ENCODE measurements at regions not wholly inside any gene's neighbourhood (a gene's known extent, or its start where the extent isn't known, plus 50 kb on each side); places are given as distances from the start of the nearest gene placed in this dataset.

GRCh38 chr6:95208621-95209020, 368.7 kb upstream of the MANEA start:
- H3K9ac ChIP-seq (ENCODE audit: low read depth, low read length) = no peak overlapping the region
- no peaks in the 10 kb centered on the region for H3K4me1 ChIP-seq (ENCODE audit: insufficient read depth, low read length)
- 79% methylated on average over 2 of the region's 2 CpGs for WGBS
- no peak overlapping the region for H3K27ac ChIP-seq (ENCODE audit: low read depth, low read length)
- H3K27me3 ChIP-seq (ENCODE audit: insufficient read depth, low read length) = no peaks in the 10 kb centered on the region
- H3K36me3 ChIP-seq (ENCODE audit: insufficient read depth, low read length) = no peaks in the 10 kb centered on the region
- H3K9me3 ChIP-seq (ENCODE audit: insufficient read depth, low read depth, low read length) = no peaks in the 10 kb centered on the region
- no peak overlapping the region for H3K4me3 ChIP-seq (ENCODE audit: low read length)

DNA sequence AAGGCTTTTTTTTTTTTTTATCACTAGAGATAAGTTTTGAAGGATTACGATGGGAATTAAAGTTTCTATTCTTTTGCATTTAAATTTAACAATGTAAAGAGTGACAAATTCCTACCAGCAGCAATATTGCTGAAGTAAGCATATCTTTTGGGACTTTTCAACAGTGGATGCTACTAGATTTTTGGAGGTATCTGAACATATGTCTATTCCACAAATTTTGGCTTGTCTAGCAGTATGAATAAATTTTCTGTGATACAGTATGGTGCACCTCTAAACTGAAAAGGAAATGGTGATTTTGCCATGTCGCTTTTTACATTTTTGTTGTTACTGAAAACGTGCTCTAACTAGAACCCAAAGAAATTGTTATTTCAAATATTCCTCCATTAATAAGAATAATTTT, 368.3 kb upstream of the MANEA start:
- H3K4me3 ChIP-seq (ENCODE audit: low read length) = no peak overlapping the region
- H3K36me3 ChIP-seq (ENCODE audit: insufficient read depth, low read length) = no peaks in the 10 kb centered on the region
- no peak overlapping the region for H3K9ac ChIP-seq (ENCODE audit: low read depth, low read length)
- WGBS = 80% methylated on average over 2 of the region's 3 CpGs
- no peak overlapping the region for H3K27ac ChIP-seq (ENCODE audit: low read depth, low read length)
- H3K4me1 ChIP-seq (ENCODE audit: insufficient read depth, low read length) = no peaks in the 10 kb centered on the region
- H3K9me3 ChIP-seq (ENCODE audit: insufficient read depth, low read depth, low read length) = no peaks in the 10 kb centered on the region
- H3K27me3 ChIP-seq (ENCODE audit: insufficient read depth, low read length) = no peaks in the 10 kb centered on the region

- no peaks in the 10 kb centered on the region for H3K9me3 ChIP-seq (ENCODE audit: insufficient read depth, low read depth, low read length)
Measured at GRCh38 chr6:95216555-95216954, 360.8 kb upstream of the MANEA start.

DNA sequence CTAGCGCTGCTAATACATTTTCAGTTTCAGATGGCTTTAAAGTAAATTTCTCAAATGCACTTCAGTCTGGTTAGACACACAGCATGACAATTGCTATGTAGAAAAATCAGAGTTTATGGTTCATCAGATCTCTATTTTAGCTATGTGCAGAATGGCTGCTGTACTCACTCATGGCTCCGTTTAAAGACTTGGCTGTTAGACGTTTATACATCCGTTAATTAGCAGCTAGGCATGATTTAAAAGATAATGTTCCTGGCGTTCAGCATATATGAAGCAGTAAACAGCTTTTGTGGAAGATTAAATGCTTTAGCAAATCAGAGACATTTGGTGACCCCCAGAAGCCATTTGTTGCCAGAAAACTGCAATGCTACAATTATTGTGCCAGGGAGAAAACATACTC, 350.0 kb upstream of the MANEA start:
- WGBS = 81% methylated on average over 5 of the region's 5 CpGs
- Histone ChIP-seq H3K4me3 (ENCODE audit: low read length) (no peak overlapping the region), H3K27me3 (ENCODE audit: insufficient read depth, low read length) (peaks cover 65% of the 10 kb centered on the region)

More at GRCh38 chr6:95216555-95216954, 360.8 kb upstream of the MANEA start:
- Histone ChIP-seq H3K4me3 (ENCODE audit: low read length) (no peak overlapping the region), H3K36me3 (ENCODE audit: insufficient read depth, low read length) (no peaks in the 10 kb centered on the region), H3K27me3 (ENCODE audit: insufficient read depth, low read length) (no peaks in the 10 kb centered on the region), H3K9ac (ENCODE audit: low read depth, low read length) (no peak overlapping the region), H3K4me1 (ENCODE audit: insufficient read depth, low read length) (no peaks in the 10 kb centered on the region), H3K27ac (ENCODE audit: low read depth, low read length) (no peak overlapping the region)
- WGBS = 100% methylated on average over 1 of the region's 1 CpG

DNA sequence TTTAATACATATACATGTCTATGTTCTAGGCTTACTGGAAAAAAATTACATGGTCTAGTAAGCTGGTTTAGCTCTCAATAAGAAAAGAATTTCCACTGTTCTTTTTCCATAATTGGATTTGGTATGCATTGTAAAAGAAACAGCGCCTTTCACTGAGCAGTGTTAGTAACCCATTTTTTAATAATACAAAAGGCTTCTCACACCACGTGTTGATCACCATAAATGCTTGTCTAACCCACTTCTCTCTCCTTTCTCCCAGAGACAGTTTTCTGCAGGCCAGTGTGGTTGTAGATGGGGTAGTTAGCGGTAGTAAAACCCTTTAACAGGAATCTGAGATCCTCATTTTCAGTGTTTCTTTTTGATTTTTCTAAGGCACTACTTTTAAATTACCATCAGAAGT, 348.7 kb upstream of the MANEA start:
- Histone ChIP-seq H3K27me3 (ENCODE audit: insufficient read depth, low read length) (peaks cover 67% of the 10 kb centered on the region), H3K9ac (ENCODE audit: low read depth, low read length) (no peak overlapping the region), H3K4me3 (ENCODE audit: low read length) (no peak overlapping the region; the same call in 1 of the 2 replicates), H3K27ac (ENCODE audit: low read depth, low read length) (no peak overlapping the region), H3K9me3 (ENCODE audit: insufficient read depth, low read depth, low read length) (no peaks in the 10 kb centered on the region), H3K36me3 (ENCODE audit: insufficient read depth, low read length) (no peaks in the 10 kb centered on the region), H3K4me1 (ENCODE audit: insufficient read depth, low read length) (peaks cover 3% of the 10 kb centered on the region; the same call in 1 of the 2 replicates)
- 0% methylated on average over 2 of the region's 3 CpGs for WGBS

More for the DNA sequence above, 350.0 kb upstream of the MANEA start:
- no peak overlapping the region for H3K27ac ChIP-seq (ENCODE audit: low read depth, low read length)
- H3K9ac ChIP-seq (ENCODE audit: low read depth, low read length) = no peak overlapping the region
- peaks cover 3% of the 10 kb centered on the region; the same call in 1 of the 2 replicates for H3K4me1 ChIP-seq (ENCODE audit: insufficient read depth, low read length)
- H3K9me3 ChIP-seq (ENCODE audit: insufficient read depth, low read depth, low read length) = no peaks in the 10 kb centered on the region
- no peaks in the 10 kb centered on the region for H3K36me3 ChIP-seq (ENCODE audit: insufficient read depth, low read length)

GRCh38 chr6:95230071-95230740, 347.1 kb upstream of the MANEA start:
- WGBS = no CpG with 5 or more reads among the region's 2 CpGs
- Histone ChIP-seq H3K4me1 (ENCODE audit: insufficient read depth, low read length) (peaks cover 3% of the 10 kb centered on the region; the same call in 1 of the 2 replicates), H3K9ac (ENCODE audit: low read depth, low read length) (no peak overlapping the region)

DNA sequence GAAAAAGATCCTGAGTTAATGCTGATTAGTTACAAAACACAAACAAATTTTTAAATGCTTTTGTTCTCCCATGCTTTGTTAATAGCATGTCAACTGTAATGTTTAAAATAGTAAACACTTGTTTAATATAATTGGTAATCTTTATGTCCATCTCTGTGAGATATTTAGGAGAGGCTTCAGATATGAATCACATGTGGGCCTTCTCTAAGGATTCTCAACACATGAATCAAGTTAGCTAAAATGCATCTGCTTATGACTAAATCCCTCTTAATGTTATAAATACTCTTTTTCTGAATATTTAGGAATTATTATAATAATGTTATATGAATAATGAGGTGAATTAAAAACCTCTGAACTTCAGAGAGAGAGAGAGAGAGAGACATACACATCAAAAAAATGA, 345.9 kb upstream of the MANEA start:
- Histone ChIP-seq H3K27me3 (ENCODE audit: insufficient read depth, low read length) (peaks cover 60% of the 10 kb centered on the region), H3K4me3 (ENCODE audit: low read length) (no peak overlapping the region), H3K27ac (ENCODE audit: low read depth, low read length) (no peak overlapping the region), H3K9ac (ENCODE audit: low read depth, low read length) (no peak overlapping the region), H3K9me3 (ENCODE audit: insufficient read depth, low read depth, low read length) (no peaks in the 10 kb centered on the region), H3K4me1 (ENCODE audit: insufficient read depth, low read length) (peaks cover 3% of the 10 kb centered on the region; the same call in 1 of the 2 replicates), H3K36me3 (ENCODE audit: insufficient read depth, low read length) (no peaks in the 10 kb centered on the region)

More at GRCh38 chr6:95230071-95230740, 347.1 kb upstream of the MANEA start:
- peaks cover 67% of the 10 kb centered on the region for H3K27me3 ChIP-seq (ENCODE audit: insufficient read depth, low read length)
- H3K36me3 ChIP-seq (ENCODE audit: insufficient read depth, low read length) = no peaks in the 10 kb centered on the region
- no peak overlapping the region for H3K4me3 ChIP-seq (ENCODE audit: low read length)
- H3K27ac ChIP-seq (ENCODE audit: low read depth, low read length) = no peak overlapping the region
- no peaks in the 10 kb centered on the region for H3K9me3 ChIP-seq (ENCODE audit: insufficient read depth, low read depth, low read length)

- Histone ChIP-seq H3K4me1 (ENCODE audit: insufficient read depth, low read length) (peaks cover 3% of the 10 kb centered on the region; the same call in 1 of the 2 replicates), H3K4me3 (ENCODE audit: low read length) (no peak overlapping the region), H3K27ac (ENCODE audit: low read depth, low read length) (no peak overlapping the region), H3K9me3 (ENCODE audit: insufficient read depth, low read depth, low read length) (no peaks in the 10 kb centered on the region), H3K27me3 (ENCODE audit: insufficient read depth, low read length) (peaks cover 50% of the 10 kb centered on the region), H3K9ac (ENCODE audit: low read depth, low read length) (no peak overlapping the region), H3K36me3 (ENCODE audit: insufficient read depth, low read length) (no peaks in the 10 kb centered on the region)
- 91% methylated on average over 4 of the region's 4 CpGs for WGBS
Measured at GRCh38 chr6:95232446-95232845, 344.9 kb upstream of the MANEA start.

- Histone ChIP-seq H3K27me3 (ENCODE audit: insufficient read depth, low read length) (peaks cover 35% of the 10 kb centered on the region), H3K9ac (ENCODE audit: low read depth, low read length) (no peak overlapping the region), H3K9me3 (ENCODE audit: insufficient read depth, low read depth, low read length) (no peaks in the 10 kb centered on the region), H3K27ac (ENCODE audit: low read depth, low read length) (no peak overlapping the region), H3K4me3 (ENCODE audit: low read length) (no peak overlapping the region), H3K36me3 (ENCODE audit: insufficient read depth, low read length) (no peaks in the 10 kb centered on the region), H3K4me1 (ENCODE audit: insufficient read depth, low read length) (no peaks in the 10 kb centered on the region; the same call in 1 of the 2 replicates)
- WGBS = 96% methylated on average over 6 of the region's 9 CpGs
Measured at GRCh38 chr6:95233879-95234278, 343.5 kb upstream of the MANEA start.

- H3K27ac ChIP-seq (ENCODE audit: low read depth, low read length) = no peak overlapping the region
- H3K27me3 ChIP-seq (ENCODE audit: insufficient read depth, low read length) = no peaks in the 10 kb centered on the region
- no peak overlapping the region for H3K4me3 ChIP-seq (ENCODE audit: low read length)
- no peaks in the 10 kb centered on the region for H3K36me3 ChIP-seq (ENCODE audit: insufficient read depth, low read length)
- H3K9ac ChIP-seq (ENCODE audit: low read depth, low read length) = no peak overlapping the region
- H3K4me1 ChIP-seq (ENCODE audit: insufficient read depth, low read length) = peaks cover 3% of the 10 kb centered on the region; the same call in 1 of the 2 replicates
- no peaks in the 10 kb centered on the region for H3K9me3 ChIP-seq (ENCODE audit: insufficient read depth, low read depth, low read length)
Measured at GRCh38 chr6:95240514-95240913, 336.8 kb upstream of the MANEA start.

DNA sequence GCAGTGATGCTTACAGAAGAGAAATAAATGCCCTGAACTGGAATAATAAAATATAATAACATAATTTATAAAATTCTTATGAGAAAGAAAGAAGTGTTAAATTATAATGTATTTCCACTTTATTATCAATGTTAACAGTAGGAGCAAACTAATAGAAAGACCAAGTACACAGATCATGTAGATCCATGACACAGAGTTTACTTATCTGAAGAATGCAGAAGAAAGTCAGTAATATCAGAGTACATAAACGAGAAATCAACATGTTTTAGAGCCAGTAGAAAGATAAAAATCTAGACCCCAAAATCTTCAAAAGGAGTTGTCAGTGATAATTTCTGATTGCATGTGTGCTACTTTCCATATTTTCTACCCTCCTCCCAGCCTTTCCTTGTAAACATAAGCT, 334.8 kb upstream of the MANEA start:
- no peak overlapping the region for H3K4me3 ChIP-seq (ENCODE audit: low read length)
- 100% methylated on average over 1 of the region's 1 CpG for WGBS
- no peaks in the 10 kb centered on the region for H3K36me3 ChIP-seq (ENCODE audit: insufficient read depth, low read length)
- H3K9me3 ChIP-seq (ENCODE audit: insufficient read depth, low read depth, low read length) = no peaks in the 10 kb centered on the region
- no peak overlapping the region for H3K27ac ChIP-seq (ENCODE audit: low read depth, low read length)
- no peak overlapping the region for H3K9ac ChIP-seq (ENCODE audit: low read depth, low read length)
- H3K4me1 ChIP-seq (ENCODE audit: insufficient read depth, low read length) = peaks cover 3% of the 10 kb centered on the region; the same call in 1 of the 2 replicates
- no peaks in the 10 kb centered on the region for H3K27me3 ChIP-seq (ENCODE audit: insufficient read depth, low read length)

- Histone ChIP-seq H3K9ac (ENCODE audit: low read depth, low read length) (no peak overlapping the region), H3K27me3 (ENCODE audit: insufficient read depth, low read length) (no peaks in the 10 kb centered on the region), H3K4me1 (ENCODE audit: insufficient read depth, low read length) (peaks cover 3% of the 10 kb centered on the region), H3K9me3 (ENCODE audit: insufficient read depth, low read depth, low read length) (no peaks in the 10 kb centered on the region), H3K36me3 (ENCODE audit: insufficient read depth, low read length) (no peaks in the 10 kb centered on the region), H3K27ac (ENCODE audit: low read depth, low read length) (no peak overlapping the region), H3K4me3 (ENCODE audit: low read length) (no peak overlapping the region)
Measured at GRCh38 chr6:95243053-95243452, 334.3 kb upstream of the MANEA start.

Measured in HUES64 (cell line).